ENCODE measurements at regions not wholly inside any gene's neighbourhood (a gene's known extent, or its start where the extent isn't known, plus 50 kb on each side); places are given as distances from the start of the nearest gene placed in this dataset.

- no peak for TF ChIP-seq CTCF (IDR thresholded peaks at IDR 0.05)
- TF ChIP-seq POLR2A (IDR thresholded peaks at IDR 0.05), result no peak
- TF ChIP-seq EP300 (IDR thresholded peaks at IDR 0.05), result no peak
- no peak for TF ChIP-seq POLR2AphosphoS5 (IDR thresholded peaks at IDR 0.05)
- Histone ChIP-seq H3K27me3 (no peaks in the 10 kb centered on the region), H3K27ac (no peak overlapping the region), H3K4me1 (no peaks in the 10 kb centered on the region), H3K36me3 (no peaks in the 10 kb centered on the region), H3K4me3 (no peak overlapping the region), H3K9me3 (no peaks in the 10 kb centered on the region)
- DNase-seq (ENCODE audit: low spot score in 2 of 2), result no peak
Measured at GRCh38 chr3:84109911-84110310, 848.9 kb upstream of the CADM2 start.

DNA sequence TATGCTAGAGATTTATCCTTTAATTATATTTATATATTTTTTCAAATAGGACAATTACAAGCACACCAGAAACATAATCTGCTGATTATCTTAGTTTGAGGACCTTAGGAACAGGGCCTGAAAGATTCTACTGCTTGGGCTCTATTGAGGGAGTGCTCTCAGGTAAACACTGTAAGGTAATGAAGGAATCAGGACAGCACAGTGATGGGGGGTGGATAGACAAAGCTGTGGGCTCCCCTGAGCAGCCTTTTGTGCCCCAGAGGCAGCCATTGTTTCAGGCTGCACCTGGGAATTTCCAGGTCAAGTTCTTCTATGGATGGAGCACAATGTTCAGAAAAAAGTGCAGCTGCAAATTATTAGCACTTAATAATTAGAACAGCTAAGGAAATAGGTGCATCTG lies 848.0 kb upstream of the CADM2 start:
- H3K27me3 ChIP-seq, result no peaks in the 10 kb centered on the region
- TF ChIP-seq POLR2A (IDR thresholded peaks at IDR 0.05) (no peak), POLR2AphosphoS5 (IDR thresholded peaks at IDR 0.05) (no peak), EP300 (IDR thresholded peaks at IDR 0.05) (no peak), CTCF (IDR thresholded peaks at IDR 0.05) (no peak)
- H3K36me3 ChIP-seq, result no peaks in the 10 kb centered on the region
- no peak overlapping the region for H3K27ac ChIP-seq
- H3K4me1 ChIP-seq, result no peaks in the 10 kb centered on the region
- DNase-seq (ENCODE audit: low spot score in 2 of 2), result no peak
- no peak overlapping the region for H3K4me3 ChIP-seq
- no peaks in the 10 kb centered on the region for H3K9me3 ChIP-seq

GRCh38 chr3:84125201-84125721 lies 833.5 kb upstream of the CADM2 start:
- Histone ChIP-seq H3K4me1 (no peaks in the 10 kb centered on the region), H3K36me3 (no peaks in the 10 kb centered on the region), H3K9me3 (peaks cover 4% of the 10 kb centered on the region), H3K4me3 (no peak overlapping the region), H3K27ac (no peak overlapping the region), H3K27me3 (no peaks in the 10 kb centered on the region)
- TF ChIP-seq POLR2A (IDR thresholded peaks at IDR 0.05), result no peak
- no peak for TF ChIP-seq EP300 (IDR thresholded peaks at IDR 0.05)
- no peak for TF ChIP-seq CTCF (IDR thresholded peaks at IDR 0.05)
- TF ChIP-seq POLR2AphosphoS5 (IDR thresholded peaks at IDR 0.05), result no peak
- DNase-seq (ENCODE audit: low spot score in 2 of 2), result peak in 1 of 2 donors; percentile 46
- WGBS, result 83% methylated on average over 6 of the region's 12 CpGs

DNA sequence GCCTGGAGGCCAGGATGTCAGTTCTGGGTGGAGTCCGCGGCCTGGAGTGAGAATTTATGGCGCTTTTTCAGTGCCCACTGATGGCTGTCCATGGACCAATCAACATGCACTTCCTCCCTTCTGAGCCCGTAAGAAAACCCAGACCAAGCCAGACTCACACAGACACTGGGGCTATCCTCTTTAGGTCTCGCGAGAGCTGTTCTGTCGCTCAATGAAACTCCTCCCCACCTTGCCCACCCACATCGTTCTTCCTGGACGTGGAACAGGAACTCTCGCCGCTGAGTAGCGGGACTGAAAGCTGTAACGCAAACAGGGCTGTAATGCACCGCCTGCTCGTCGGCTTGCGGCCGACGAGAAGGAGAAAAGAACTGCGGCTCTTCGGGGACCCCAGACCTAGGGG lies 833.0 kb upstream of the CADM2 start:
- Histone ChIP-seq H3K9me3 (peaks cover 4% of the 10 kb centered on the region), H3K4me3 (no peak overlapping the region), H3K27me3 (no peaks in the 10 kb centered on the region), H3K4me1 (no peaks in the 10 kb centered on the region), H3K36me3 (no peaks in the 10 kb centered on the region), H3K27ac (no peak overlapping the region)
- no peak for DNase-seq (ENCODE audit: low spot score in 2 of 2)
- TF ChIP-seq CTCF (IDR thresholded peaks at IDR 0.05) (no peak), EP300 (IDR thresholded peaks at IDR 0.05) (no peak), POLR2A (IDR thresholded peaks at IDR 0.05) (no peak), POLR2AphosphoS5 (IDR thresholded peaks at IDR 0.05) (no peak)
- 97% methylated on average over 17 of the region's 21 CpGs for WGBS

GRCh38 chr3:84126160-84126559 lies 832.6 kb upstream of the CADM2 start:
- Histone ChIP-seq H3K4me1 (no peaks in the 10 kb centered on the region), H3K9me3 (peaks cover 4% of the 10 kb centered on the region), H3K27ac (no peak overlapping the region), H3K36me3 (no peaks in the 10 kb centered on the region), H3K4me3 (no peak overlapping the region), H3K27me3 (no peaks in the 10 kb centered on the region)
- no peak for DNase-seq (ENCODE audit: low spot score in 2 of 2)
- WGBS, result 100% methylated on average over 13 of the region's 16 CpGs
- TF ChIP-seq CTCF (IDR thresholded peaks at IDR 0.05), result no peak
- TF ChIP-seq POLR2A (IDR thresholded peaks at IDR 0.05), result no peak
- TF ChIP-seq POLR2AphosphoS5 (IDR thresholded peaks at IDR 0.05), result no peak
- TF ChIP-seq EP300 (IDR thresholded peaks at IDR 0.05), result no peak

All from suprapubic skin (tissue), 4 donors.